ENCODE measurements at regions not wholly inside any gene's neighbourhood (a gene's known extent, or its start where the extent isn't known, plus 50 kb on each side); places are given as distances from the start of the nearest gene placed in this dataset.

GRCh38 chr15:23760024-23760423 is 72.9 kb upstream of the NDN start:
- TF ChIP-seq CTCF (conservative IDR thresholded peaks at IDR 0.05; ENCODE audit: low read depth, low read length) (no peak), EZH2 (IDR thresholded peaks at IDR 0.05; ENCODE audit: low read length, unreplicated experiment) (no peak)
